ENCODE measurements at regions not wholly inside any gene's neighbourhood (a gene's known extent, or its start where the extent isn't known, plus 50 kb on each side); places are given as distances from the start of the nearest gene placed in this dataset.
"Not testable (repeated sequence)": the region's sequence is repeated elsewhere in the genome, so short reads cannot be mapped to it uniquely, and the experiment has no call there.

DNA sequence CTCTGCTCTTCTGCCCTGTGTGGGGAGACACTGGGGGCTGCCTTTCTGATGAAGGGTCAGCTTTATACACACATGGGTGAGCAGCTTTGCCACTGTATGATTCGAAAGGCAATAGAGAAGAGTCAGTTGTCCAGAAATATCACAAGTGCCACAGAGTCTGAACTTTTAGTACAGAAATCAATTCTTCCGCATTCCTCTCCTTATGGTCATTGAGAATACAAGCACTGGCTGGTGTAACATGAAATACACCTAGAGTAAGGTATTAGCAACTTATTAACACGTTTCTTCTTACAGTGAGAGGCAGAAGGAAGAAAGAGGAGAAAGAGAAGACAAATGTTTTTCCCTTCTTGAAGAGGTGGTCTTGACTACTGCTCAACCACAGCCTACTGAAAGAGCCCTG lies 579.2 kb downstream of the ZEB2 start:
- no peak for DNase-seq

DNA sequence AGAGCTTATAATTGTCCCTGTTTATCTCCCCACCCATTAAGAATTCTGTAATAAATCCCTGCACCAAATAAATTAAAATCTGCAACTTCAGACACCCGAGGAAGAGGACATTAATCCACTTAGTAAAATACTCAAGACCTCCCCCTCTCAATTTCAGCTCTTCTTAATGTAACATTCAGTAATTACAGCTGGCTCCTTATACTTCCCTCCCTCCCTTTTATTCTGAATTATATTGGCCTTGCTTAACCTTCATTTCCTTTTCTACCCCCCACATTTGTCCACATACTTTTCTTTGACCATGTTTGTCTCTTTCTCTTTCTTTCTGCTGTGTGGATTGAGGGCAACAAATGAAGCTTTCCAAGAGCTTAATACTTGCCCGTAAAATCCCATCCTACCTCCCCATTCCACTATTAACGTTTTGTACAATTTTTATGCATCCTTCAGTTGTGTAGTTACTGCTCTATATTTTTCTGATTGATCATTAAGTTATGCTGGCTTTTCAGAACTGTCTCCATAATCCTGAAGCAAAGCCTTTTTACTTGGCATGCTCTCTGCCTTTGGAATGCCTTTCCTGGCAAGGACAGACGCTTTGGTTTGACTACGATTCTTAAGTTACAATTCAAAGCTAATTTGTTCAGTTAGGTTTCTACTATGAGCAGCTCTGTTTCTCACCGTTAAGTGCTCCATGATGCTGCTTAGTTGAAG lies 580.1 kb downstream of the ZEB2 start:
- no peak for DNase-seq

DNA sequence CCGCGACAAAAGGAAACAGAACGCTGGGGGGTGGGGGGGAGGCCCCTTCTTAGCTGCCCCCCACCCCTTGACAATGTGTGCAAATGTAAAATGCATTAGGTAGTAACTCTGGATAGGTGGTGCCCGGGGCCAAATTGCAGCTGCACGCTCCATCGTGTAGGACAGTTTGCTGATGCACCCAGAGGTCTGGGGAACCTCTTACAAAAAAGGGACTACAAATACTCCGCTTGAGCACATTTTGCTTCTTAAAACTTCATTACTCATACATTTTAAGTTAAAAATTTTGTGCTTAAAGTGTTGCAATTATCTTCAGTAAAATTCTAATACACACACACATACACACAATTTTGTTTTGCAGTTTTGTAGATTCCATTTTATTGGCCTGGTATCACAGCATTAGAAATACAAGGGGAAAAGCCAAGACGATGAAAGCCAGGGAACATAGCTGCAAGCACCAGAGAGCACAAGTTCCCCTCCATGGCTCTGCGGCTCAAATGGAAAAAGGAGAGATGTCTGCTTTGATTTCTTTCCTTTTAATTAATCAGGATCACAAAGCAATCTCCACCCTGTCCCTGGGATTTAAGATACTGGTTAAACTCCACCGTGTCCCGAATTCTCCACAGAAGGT lies 582.1 kb downstream of the ZEB2 start:
- no peak for DNase-seq

DNA sequence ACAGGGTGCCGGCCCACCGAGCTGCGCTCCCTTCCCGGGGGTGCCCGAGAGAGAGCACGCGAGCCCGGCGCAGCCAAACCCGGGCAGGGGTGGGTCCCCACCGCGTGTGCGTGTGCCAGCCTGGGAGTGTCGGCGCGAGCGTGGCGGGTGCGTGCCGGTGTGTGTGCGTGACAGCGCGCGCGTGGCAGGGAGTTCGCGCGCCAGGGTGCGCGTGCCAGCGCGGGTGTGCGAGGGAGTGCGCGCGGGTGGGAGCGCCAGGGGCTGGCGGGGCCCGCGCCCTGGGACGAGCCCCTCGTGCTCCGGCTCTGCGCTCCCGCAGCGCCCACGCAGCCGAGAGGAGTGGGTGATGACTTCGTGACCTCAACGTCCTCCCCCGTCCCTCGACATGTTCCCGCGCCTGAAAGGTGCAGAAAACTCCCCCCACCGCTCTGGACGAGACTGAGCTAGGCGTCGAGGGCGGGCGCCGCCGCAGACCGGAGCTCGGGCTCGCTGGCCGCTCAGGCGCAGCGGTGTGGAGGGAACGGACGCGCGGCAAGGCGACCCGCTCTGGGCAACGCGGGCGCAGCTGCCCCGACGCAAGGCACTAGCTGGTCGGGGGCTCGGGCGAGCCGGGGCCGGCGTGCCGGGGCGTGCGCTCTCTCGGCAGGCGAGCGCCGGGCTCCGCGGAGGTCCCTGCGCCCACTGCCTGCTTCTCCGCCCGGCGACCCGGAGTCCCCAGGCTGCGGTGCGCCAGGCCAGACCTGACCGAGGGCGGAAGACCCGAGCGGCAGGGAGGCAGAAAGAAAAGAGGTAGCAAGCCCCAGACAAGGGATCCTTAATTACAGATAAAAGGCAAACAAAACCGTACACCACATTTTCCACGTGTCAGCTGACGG lies 582.8 kb downstream of the ZEB2 start:
- DNase-seq: no peak

DNA sequence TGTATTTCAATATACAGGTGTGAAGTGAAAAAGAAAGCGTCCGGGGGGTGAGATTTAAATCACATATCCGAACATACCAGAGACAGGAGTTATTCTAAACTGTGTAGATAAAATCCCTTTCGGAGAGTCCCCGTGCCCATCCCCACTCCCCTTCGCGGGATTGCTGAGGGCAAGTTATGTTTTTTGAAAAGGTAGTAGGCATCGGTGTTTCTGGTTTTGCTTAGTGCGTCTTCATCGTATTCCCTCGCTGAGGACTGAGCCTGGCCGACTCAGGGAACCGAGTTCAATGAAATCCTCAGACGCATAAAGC lies 583.4 kb downstream of the ZEB2 start:
- no peak for DNase-seq

DNA sequence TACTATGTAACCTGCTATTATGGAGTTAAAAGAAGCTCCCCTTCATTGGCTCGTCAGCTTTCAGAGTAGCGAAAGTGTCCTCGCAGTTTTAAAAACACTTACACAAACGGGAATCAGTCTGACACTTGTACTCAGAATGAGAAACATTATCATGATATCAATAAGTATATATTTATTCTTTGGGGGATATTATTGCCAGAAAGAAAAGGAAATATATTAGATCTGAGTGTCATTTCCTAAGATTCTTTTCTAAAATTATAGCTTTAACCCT lies 584.5 kb downstream of the ZEB2 start:
- DNase-seq: no peak

DNA sequence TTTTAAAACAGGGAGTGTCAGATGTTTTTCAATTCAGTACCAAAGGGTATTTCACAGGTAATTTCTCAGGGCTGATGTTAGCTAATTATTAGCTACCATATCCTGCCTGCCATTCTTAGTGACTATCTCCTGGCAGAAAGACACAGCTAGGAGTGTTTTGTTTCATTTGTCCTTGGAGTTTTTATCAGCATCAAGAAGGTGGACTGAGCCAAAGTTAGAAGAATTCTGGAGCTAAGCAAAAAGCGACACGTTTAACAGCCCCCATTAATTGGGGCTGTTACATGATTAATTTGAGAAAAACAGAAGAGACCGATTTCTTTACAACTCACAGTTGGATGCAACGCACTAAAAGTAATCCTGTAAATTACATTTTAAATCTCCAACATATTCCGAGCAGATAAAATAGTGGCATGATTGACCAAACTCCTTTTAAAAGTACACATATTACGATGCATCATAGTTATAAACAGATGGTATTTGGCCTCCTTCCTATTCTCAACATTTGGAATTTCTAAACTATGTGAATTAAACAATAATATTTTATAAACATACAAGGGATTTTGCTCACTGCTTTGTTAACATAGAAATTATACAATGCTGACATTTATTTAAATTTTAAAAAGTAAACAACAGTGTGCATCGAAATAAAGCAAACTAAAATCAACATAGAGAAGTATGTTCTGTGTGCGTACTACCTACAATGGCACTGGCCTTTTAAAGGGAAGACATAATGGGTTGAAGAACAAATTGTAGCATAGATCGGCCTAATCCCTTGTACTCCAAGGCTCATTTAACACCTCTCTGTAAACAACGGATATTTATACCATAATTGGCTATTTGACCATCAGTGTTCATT lies 585.1 kb downstream of the ZEB2 start:
- DNase-seq: no peak

DNA sequence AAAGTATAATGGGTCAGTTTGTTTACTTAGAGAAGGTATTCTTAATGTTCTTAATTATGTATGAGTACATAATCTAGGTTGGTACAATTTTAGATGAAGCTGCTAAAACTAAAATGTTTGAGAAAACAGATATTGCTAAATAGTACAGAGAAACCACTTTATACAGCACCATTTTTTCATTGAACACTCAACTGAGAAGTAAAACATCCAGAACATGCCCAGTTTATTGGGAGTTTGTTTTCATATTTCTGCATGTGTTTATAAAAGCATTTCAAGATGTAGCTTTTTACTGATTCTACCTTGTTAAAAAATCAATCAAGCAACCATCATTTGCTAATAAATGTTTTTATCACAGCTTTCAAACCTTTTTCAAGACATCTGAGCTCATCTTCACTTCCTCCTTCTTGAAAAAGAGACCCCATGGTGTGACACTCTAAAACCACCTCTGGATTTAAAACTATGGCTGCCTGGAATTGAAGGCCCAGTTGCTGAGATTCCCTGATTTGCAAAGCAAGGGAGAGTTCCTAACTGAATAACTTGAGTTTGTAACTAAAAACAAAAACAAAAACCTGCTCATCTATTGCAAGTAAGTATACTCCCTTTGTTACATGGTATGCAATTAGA lies 585.9 kb downstream of the ZEB2 start:
- no peak for DNase-seq

DNA sequence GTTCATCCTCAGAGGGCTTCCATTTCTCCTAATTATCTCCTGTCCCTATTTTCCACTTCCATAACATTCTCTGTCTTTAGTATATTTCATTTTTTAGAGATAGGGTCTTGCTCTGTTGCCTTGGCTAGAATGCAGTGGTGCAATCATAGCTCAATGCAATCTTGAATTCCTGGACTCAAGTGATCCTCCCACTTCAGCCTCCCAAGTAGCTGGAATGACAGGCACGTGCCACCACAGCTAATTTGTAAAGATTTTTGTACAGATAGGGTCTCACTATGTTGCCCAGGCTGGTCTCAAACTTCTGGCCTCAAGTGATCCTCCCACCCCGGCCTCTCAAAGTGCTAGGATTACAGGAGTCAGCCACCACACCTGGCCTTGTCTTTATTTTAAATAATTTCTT lies 589.0 kb downstream of the ZEB2 start:
- no peak for DNase-seq

DNA sequence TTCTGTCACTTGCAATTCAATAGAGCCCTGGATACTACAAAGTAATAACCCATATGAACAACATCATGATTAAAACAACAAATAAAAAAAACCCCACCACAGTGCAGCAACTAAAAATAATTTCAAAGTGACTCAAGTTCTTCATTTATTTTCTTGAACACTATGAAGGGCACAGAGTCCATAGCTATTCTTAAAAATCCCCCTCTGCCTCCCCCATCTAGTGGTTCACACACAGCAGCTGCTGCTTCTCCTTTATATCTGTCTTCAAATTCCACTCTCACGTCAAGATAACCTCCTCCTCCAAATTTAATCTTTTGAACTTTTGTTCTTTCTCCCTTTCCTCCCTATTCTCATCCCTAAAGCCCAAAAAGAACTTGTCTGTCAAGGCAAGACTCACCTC lies 591.3 kb downstream of the ZEB2 start:
- no peak for DNase-seq

DNA sequence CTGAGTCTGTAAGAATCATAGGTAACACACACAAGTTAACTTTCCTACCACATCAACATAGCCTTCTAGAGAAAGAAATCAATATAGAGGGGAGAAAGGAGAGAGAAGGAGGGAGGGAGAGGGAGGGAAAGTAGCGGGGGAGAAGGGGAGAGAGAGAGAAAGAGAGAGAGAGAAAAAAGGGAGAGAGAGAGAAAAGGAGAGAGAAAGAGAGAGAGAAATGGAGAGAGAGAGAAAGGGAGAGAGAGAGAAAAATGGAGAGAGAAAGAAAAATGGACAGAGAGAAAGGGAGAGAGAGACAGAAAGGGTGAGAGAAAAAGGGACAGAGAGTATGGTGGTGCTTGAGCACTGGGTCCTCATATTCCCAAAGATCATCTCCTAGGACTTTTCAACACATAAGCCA lies 591.7 kb downstream of the ZEB2 start:
- no peak for DNase-seq

DNA sequence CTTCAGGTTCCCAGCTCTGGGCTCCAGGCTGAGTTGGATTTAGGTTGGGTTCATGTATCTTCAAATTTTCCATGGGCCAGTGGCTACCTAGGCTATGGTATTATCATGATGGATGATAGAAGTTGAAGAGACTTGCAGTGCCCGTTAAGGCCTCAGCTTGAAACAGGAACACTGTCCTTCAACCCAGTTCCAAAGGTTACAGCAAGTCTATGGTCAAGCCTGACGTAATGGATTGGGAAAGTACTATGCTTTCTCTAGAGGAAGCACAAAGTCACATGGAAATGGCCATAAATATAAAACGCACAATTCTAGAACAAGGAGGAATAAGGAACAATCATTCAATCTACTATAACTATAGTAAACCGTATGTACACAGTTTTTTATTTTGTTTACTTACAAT lies 593.2 kb downstream of the ZEB2 start:
- DNase-seq: no peak

DNA sequence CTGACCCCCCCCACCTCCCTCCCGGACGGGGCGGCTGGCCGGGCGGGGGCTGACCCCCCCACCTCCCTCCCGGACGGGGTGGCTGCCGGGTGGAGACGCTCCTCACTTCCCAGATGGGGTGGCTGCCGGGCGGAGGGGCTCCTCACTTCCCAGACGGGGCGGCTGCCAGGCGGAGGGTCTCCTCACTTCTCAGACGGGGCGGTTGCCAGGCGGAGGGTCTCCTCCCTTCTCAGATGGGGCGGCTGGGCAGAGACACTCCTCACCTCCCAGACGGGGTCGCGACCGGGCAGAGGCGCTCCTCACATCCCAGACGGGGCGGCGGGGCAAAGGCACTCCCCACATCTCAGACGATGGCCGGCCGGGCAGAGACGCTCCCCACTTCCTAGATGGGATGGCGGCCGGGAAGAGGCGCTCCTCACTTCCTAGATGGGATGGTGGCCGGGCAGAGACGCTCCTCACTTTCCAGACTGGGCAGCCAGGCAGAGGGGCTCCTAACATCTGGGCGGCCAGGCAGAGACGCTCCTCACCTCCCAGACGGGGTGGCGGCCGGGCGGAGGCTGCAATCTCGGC lies 597.6 kb downstream of the ZEB2 start:
- not testable (repeated sequence) for DNase-seq

DNA sequence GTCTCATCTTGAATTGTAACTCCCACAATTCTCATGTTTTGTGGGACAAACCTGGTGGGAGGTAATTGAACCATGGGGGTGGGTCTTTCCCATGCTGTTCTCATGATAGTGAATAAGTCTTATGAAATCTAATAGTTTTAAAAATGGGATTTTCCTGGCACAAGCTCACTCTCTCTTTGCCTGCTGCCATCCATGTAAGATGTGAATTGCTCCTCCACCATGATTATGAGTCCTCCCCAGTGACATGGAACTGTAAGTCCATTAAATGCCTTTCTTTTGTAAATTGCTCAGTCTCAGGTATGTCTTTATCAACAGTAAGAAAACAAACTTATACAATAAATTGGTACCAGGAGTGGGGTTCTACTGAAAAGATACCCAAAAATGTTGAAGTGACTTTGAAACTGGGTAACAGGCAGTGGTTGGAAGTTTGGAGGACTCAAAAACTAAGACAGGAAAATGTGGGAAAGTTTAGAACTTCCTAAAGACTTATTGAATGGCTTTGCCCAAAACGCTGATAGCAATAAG lies 601.4 kb downstream of the ZEB2 start:
- no peak for DNase-seq

DNA sequence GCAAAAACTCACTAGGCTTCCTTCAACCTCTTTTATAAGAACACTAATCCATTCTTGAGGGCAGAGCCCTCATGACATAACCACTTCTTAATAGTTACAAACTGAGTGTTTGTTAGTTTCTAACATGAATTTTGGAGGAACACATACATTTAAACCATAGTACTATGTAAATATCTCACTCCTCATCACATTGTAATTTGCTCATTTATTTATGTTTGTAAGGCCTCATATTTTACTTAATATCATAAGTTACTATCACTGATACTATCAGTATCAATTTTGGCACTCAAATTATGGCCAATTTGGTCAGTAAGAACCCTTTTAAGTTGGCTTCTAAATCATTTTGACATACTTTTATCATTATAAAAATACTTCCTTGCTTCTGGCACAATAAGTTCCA lies 603.1 kb downstream of the ZEB2 start:
- no peak for DNase-seq

DNA sequence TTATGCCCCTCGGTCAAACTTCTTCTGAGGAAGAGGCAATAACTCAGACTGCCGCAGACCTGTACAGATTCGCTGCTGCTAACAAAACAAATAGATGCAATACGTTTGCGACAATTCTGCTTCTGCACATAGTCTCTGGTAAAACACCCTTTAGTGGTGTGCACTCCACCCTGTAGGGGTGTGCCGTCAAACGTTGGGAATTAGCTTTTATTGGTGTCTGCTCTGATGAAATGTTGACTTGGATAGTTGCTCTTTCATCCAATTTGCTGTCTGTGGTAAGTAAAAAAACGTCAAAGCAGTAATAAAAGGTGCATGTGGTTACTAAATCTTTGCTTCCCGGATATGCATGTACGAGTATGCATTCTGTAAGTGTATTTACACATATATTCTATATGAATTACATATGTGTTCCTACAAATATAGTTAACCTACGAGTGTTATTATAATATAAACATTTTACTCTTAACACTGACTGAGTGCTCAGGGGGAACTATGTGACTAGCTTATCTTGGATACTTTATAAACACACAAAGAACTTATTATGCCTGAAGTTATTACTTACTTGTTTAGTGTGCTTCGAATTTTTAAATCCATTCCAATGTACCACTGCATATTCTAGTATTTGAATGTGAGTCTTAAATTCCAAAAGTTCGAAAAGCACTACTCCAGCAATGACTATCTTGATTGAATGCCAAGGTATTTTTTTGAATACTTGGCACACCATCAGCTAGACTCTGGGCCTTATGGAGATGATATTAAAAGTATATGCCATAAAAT lies 610.2 kb downstream of the ZEB2 start:
- DNase-seq: no peak

DNA sequence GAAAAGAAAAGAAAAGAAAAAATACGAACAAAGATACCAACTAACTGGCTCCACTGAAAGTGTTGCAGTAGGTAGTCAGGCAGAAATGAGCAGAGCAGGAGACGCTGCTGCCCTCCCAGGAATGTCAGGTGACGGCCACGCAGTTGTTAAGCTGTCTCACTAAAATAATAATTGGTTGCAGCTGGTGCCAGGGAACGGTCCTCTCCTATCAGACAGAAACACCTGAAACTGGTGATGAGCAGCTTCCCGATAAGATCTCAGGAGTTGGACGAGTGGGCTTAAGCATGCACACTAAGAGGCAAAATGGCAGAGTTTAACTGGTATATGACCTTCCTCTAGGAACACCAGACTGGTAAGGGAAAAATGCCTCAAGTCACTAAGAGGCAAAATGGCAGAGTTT lies 611.1 kb downstream of the ZEB2 start:
- no peak for DNase-seq

DNA sequence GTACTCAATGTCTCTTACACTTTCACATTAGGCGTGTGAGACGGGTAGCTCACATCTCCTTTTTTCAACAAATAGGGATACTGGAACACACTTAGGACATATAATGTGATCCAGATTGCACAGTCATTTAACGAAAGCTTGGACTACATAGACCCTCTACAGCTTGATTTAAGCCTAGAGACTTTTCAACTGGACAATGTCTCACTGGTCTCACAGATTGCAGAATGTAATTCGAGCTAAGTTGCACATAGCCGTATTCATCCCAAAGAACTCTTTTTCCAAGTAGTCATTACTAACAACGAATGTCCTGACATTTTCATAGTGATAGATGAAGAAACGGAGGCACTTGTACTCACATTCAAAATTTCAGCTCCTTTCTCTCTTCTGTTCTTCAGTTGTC lies 612.1 kb downstream of the ZEB2 start:
- DNase-seq: no peak

DNA sequence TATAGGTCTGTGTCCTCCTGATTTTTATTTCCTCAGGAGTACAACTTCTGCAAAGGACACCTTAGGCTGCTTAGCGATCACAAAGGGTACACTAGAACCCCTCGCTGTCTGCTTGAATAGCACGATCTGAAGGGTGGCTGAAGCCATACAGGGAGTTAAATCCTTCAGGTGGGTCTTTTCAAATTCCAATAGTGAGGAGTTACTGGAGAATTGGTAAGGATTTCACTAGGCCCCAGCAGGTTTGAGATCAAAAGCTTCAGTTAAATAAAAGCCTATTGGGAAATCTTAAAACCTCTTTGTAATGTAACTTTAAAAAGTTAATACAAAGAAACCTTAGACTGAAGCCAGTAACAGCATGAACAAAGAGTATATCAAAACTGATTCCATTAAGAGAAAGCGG lies 613.1 kb downstream of the ZEB2 start:
- no peak for DNase-seq

DNA sequence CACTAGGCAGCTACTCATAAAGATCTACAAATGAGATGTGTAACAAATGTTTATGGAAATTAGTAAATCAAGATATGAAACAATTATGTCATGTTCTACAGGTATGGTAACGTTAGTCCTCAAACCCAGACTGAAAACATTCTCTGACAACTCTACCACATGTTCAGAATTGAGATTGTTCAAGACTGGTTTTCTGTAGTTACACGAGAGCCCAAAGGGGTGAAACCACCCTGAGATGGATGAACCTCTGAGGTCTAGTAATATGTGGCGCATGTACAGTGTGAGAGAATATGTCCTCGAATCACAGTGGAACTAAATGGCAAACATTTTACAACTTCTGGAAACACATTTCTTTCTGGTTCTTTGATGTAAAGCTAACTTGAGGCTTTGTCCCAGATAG lies 614.3 kb downstream of the ZEB2 start:
- no peak for DNase-seq

DNA sequence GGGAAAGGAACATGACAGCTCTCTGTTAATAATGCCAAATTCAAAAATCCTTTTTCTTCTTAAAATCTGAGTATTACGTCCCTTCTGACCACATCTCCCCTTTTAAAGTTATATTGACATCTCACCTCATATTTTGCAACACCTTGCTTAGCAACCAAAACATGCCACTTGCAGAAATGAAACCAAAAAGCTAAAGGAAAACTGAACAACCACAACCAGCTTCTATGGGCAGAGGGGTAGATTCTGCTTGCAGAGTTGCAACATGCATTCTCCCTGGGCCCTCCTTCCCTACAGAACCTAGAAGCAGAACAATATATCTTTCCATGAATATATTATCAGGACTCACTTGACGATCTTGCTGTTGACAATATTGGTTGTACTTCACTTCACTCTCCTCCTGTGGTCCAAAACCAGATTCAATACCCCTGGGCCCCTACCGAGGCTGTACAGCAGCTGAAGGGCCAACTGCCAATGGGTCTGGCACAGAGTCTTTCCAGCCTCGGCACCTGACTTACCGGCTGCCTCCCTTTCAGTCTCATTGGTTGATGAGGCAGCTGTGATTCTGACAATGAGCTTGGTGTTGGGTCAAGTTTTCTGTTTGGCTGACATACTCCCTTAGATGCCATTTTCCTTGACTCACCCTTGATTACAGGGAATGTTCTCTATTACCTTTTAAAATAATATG lies 616.6 kb downstream of the ZEB2 start:
- no peak for DNase-seq
